ENCODE measurements at regions not wholly inside any gene's neighbourhood (a gene's known extent, or its start where the extent isn't known, plus 50 kb on each side); places are given as distances from the start of the nearest gene placed in this dataset.

DNA sequence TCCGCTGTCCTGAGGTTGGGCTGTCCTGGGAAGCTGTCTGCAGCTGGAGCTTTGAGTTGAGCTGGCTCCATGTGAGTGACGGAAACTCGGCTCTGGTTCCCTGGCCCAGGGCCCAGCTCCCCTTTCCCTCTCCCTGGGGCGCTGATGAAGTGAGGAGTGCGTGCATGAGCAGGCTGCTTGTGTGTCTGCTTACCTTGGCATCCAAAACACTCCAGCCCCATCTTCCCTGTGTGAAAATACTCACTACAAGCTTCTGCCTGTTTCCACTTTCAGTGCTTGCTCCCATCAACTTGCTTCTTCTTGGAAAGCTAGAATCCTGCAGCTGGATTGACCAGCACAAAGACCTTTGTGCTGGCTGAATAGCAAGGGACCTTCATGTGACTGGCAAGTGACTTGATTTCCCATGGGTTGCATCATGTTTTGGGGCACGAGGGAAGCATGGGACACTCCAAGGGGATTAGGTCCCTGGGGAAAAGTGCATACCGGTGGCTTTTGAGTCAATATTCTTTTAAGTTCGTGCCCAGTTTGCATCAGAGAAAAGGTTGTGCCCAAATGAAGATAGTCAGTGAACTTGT, 198.1 kb downstream of the GADD45G start:
- Histone ChIP-seq H3K9ac (ENCODE audit: low read depth, low read length) (no peak overlapping the region), H3K9me3 (ENCODE audit: control insufficient read depth, insufficient read depth, low read length) (no peaks in the 10 kb centered on the region), H3K36me3 (ENCODE audit: control insufficient read depth, insufficient read depth, low read length) (no peaks in the 10 kb centered on the region), H3K4me3 (ENCODE audit: low read depth, low read length) (no peak overlapping the region), H3K27me3 (ENCODE audit: control insufficient read depth, insufficient read depth, low read length) (no peaks in the 10 kb centered on the region), H3K4me1 (ENCODE audit: control insufficient read depth, insufficient read depth, low read length) (peaks cover 7% of the 10 kb centered on the region)

DNA sequence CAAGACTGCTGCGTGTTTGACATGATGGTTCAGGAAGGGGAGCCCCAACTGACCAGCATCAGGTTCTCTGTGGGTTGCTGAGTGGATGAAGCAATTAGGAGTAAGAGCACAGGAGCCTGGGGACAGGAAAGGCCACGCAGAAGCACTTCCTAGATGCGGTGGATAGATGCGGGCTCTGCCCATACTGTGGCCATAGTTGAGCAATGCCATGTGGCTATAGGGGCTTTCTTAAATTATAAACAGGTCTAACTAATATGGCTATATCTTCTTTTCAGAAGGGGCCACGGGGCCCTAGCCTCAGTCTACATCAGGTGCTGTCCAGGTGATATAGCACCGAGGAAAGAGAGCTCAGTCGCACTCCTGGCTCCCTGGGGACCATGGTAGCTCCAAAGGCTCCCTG, 198.6 kb downstream of the GADD45G start:
- Histone ChIP-seq H3K27me3 (ENCODE audit: control insufficient read depth, insufficient read depth, low read length) (no peaks in the 10 kb centered on the region), H3K9ac (ENCODE audit: low read depth, low read length) (no peak overlapping the region), H3K4me3 (ENCODE audit: low read depth, low read length) (no peak overlapping the region), H3K4me1 (ENCODE audit: control insufficient read depth, insufficient read depth, low read length) (peaks cover 7% of the 10 kb centered on the region), H3K36me3 (ENCODE audit: control insufficient read depth, insufficient read depth, low read length) (no peaks in the 10 kb centered on the region), H3K9me3 (ENCODE audit: control insufficient read depth, insufficient read depth, low read length) (no peaks in the 10 kb centered on the region)

DNA sequence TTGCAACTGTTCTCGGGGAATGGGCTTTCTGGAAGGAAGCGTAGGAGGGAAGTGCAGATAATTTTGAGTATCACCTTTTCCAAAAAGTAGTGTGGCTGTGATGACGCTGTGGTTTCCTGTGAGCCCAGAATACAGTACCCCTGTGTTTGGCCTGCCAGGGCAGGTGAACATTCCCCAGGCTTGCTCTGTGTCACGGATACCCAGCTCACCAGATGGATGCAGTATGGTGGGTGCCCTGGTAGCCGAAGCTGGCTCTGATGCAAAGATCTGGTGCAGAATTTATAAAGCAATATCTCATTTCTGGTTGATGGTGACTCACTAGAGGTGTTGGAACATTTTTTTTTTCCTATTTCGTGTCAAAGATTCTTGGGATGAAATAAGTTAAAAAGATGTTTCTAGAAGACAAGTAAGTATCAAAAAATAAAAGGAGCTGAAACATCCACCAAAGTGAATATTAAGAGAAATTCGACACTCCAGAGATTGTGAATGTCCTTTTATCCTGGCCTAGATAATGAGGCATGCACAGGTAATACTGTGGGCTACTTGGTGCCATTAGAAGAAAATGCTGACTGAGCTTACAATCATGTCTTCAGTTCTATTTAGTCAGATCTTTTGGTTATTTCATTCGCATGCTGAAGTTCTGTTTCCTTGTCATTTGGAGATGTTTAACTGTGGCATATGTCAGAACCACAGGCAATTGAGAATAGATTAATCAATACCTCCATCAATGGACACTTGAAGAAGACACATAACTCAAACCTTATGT, 200.1 kb downstream of the GADD45G start:
- Histone ChIP-seq H3K27me3 (ENCODE audit: control insufficient read depth, insufficient read depth, low read length) (no peaks in the 10 kb centered on the region), H3K9me3 (ENCODE audit: control insufficient read depth, insufficient read depth, low read length) (no peaks in the 10 kb centered on the region), H3K36me3 (ENCODE audit: control insufficient read depth, insufficient read depth, low read length) (no peaks in the 10 kb centered on the region), H3K4me1 (ENCODE audit: control insufficient read depth, insufficient read depth, low read length) (peaks cover 7% of the 10 kb centered on the region), H3K9ac (ENCODE audit: low read depth, low read length) (no peak overlapping the region), H3K4me3 (ENCODE audit: low read depth, low read length) (no peak overlapping the region)

DNA sequence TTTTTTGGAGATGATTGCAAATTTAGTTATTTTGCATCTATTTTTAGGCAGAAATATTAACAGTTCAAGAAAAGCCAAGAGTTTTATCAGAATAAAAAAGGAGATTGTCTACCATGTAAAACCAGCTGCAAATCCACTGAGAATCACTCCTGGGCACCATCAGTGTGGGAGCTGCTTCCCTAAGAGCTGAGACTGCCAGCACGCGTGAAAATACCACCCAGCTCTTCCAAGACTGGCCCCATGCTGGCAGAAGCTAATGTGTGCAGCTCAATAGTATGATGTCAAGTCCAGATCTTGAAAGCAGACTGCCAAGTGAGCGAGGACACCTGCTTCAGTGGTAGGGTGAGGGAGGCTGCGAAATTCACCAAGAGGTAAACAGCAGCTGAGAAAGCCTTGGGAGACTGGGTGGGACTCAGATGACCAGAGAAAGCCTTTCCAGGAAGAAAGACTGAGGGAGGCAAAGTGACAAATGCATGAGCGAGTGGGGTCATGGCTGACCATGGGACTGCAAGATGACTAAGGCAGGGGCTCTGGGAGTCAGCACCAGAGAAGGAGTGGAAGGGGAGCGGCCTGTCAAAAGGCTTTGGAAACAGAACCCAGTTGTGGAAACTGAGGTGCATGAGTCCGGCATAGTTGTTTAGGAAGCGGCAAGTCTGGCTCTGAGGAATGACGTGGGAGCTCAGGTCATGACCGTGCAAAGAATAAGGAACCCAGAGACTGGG, 200.9 kb downstream of the GADD45G start:
- Histone ChIP-seq H3K4me3 (ENCODE audit: low read depth, low read length) (no peak overlapping the region), H3K4me1 (ENCODE audit: control insufficient read depth, insufficient read depth, low read length) (peaks cover 7% of the 10 kb centered on the region), H3K9ac (ENCODE audit: low read depth, low read length) (no peak overlapping the region)

GRCh38 chr9:89806371-89807100, 201.7 kb downstream of the GADD45G start:
- H3K4me3 ChIP-seq (ENCODE audit: low read depth, low read length) = no peak overlapping the region
- no peaks in the 10 kb centered on the region for H3K36me3 ChIP-seq (ENCODE audit: control insufficient read depth, insufficient read depth, low read length)
- H3K27me3 ChIP-seq (ENCODE audit: control insufficient read depth, insufficient read depth, low read length) = no peaks in the 10 kb centered on the region
- no peak overlapping the region for H3K9ac ChIP-seq (ENCODE audit: low read depth, low read length)
- H3K9me3 ChIP-seq (ENCODE audit: control insufficient read depth, insufficient read depth, low read length) = no peaks in the 10 kb centered on the region
- H3K4me1 ChIP-seq (ENCODE audit: control insufficient read depth, insufficient read depth, low read length) = peaks cover 7% of the 10 kb centered on the region

More for the DNA sequence above, 200.9 kb downstream of the GADD45G start:
- H3K9me3 ChIP-seq (ENCODE audit: control insufficient read depth, insufficient read depth, low read length) = no peaks in the 10 kb centered on the region
- H3K36me3 ChIP-seq (ENCODE audit: control insufficient read depth, insufficient read depth, low read length) = no peaks in the 10 kb centered on the region
- no peaks in the 10 kb centered on the region for H3K27me3 ChIP-seq (ENCODE audit: control insufficient read depth, insufficient read depth, low read length)

- Histone ChIP-seq H3K4me3 (ENCODE audit: low read depth, low read length) (no peak overlapping the region), H3K36me3 (ENCODE audit: control insufficient read depth, insufficient read depth, low read length) (no peaks in the 10 kb centered on the region), H3K9ac (ENCODE audit: low read depth, low read length) (no peak overlapping the region), H3K9me3 (ENCODE audit: control insufficient read depth, insufficient read depth, low read length) (no peaks in the 10 kb centered on the region), H3K4me1 (ENCODE audit: control insufficient read depth, insufficient read depth, low read length) (peaks cover 7% of the 10 kb centered on the region), H3K27me3 (ENCODE audit: control insufficient read depth, insufficient read depth, low read length) (no peaks in the 10 kb centered on the region)
Measured at GRCh38 chr9:89807101-89807395, 202.2 kb downstream of the GADD45G start.

- Histone ChIP-seq H3K27me3 (ENCODE audit: control insufficient read depth, insufficient read depth, low read length) (no peaks in the 10 kb centered on the region), H3K9ac (ENCODE audit: low read depth, low read length) (no peak overlapping the region), H3K9me3 (ENCODE audit: control insufficient read depth, insufficient read depth, low read length) (no peaks in the 10 kb centered on the region), H3K4me1 (ENCODE audit: control insufficient read depth, insufficient read depth, low read length) (peaks cover 7% of the 10 kb centered on the region), H3K36me3 (ENCODE audit: control insufficient read depth, insufficient read depth, low read length) (no peaks in the 10 kb centered on the region), H3K4me3 (ENCODE audit: low read depth, low read length) (no peak overlapping the region)
Measured at GRCh38 chr9:89807682-89808075, 202.9 kb downstream of the GADD45G start.

GRCh38 chr9:89808076-89808755, 203.4 kb downstream of the GADD45G start:
- Histone ChIP-seq H3K27me3 (ENCODE audit: control insufficient read depth, insufficient read depth, low read length) (no peaks in the 10 kb centered on the region), H3K36me3 (ENCODE audit: control insufficient read depth, insufficient read depth, low read length) (no peaks in the 10 kb centered on the region), H3K9ac (ENCODE audit: low read depth, low read length) (no peak overlapping the region), H3K4me3 (ENCODE audit: low read depth, low read length) (no peak overlapping the region), H3K9me3 (ENCODE audit: control insufficient read depth, insufficient read depth, low read length) (no peaks in the 10 kb centered on the region), H3K4me1 (ENCODE audit: control insufficient read depth, insufficient read depth, low read length) (peaks cover 7% of the 10 kb centered on the region)

DNA sequence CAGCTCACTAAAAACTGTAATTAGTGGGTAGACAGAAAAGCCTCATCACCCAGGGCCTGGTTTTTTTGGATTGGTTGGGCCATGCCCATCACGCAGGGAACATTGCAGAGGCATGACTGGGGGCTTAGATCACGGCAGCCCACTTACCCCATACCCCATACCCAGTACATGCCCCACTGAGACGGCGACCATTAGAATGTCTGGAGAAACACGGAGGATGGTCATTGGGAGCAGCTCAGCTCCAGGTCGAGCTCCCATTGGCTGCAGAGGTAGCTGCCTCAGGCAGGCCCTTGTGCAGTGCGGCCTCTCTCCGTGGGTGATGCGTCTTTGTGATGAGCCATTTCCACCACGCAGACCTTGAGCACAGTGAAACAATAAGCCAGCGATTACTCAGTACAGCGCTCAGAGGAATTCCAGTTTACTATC, 204.0 kb downstream of the GADD45G start:
- no peak overlapping the region for H3K4me3 ChIP-seq (ENCODE audit: low read depth, low read length)
- H3K27me3 ChIP-seq (ENCODE audit: control insufficient read depth, insufficient read depth, low read length) = no peaks in the 10 kb centered on the region
- peaks cover 7% of the 10 kb centered on the region for H3K4me1 ChIP-seq (ENCODE audit: control insufficient read depth, insufficient read depth, low read length)
- H3K36me3 ChIP-seq (ENCODE audit: control insufficient read depth, insufficient read depth, low read length) = no peaks in the 10 kb centered on the region
- no peak overlapping the region for H3K9ac ChIP-seq (ENCODE audit: low read depth, low read length)
- no peaks in the 10 kb centered on the region for H3K9me3 ChIP-seq (ENCODE audit: control insufficient read depth, insufficient read depth, low read length)

- Histone ChIP-seq H3K9ac (ENCODE audit: low read depth, low read length) (no peak overlapping the region), H3K27me3 (ENCODE audit: control insufficient read depth, insufficient read depth, low read length) (no peaks in the 10 kb centered on the region), H3K4me3 (ENCODE audit: low read depth, low read length) (no peak overlapping the region), H3K9me3 (ENCODE audit: control insufficient read depth, insufficient read depth, low read length) (no peaks in the 10 kb centered on the region), H3K4me1 (ENCODE audit: control insufficient read depth, insufficient read depth, low read length) (no peaks in the 10 kb centered on the region), H3K36me3 (ENCODE audit: control insufficient read depth, insufficient read depth, low read length) (no peaks in the 10 kb centered on the region)
Measured at GRCh38 chr9:89810431-89810830, 205.6 kb downstream of the GADD45G start.

DNA sequence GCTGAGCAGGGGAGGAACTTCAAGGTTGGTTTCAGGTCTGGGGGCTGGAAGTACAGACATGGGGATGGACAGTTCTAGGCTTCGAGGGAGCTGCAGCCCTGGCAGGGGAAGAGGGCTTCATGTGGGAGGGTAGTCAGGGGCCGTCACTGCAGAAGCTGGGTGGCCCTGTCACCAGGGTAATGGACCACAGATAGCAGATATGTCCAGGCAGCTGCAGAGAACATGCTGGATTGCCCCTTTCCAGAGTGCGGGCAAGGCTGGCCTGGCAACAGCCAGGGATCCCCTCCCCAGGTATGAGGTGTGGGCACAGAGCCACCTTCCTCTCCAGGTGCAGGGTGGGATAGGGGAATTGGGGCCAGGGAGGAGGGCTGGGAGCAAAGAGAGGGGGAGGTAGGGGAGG, 206.5 kb downstream of the GADD45G start:
- H3K9ac ChIP-seq (ENCODE audit: low read depth, low read length) = no peak overlapping the region
- H3K27me3 ChIP-seq (ENCODE audit: control insufficient read depth, insufficient read depth, low read length) = no peaks in the 10 kb centered on the region
- H3K4me3 ChIP-seq (ENCODE audit: low read depth, low read length) = no peak overlapping the region

More for the DNA sequence above, 206.5 kb downstream of the GADD45G start:
- H3K4me1 ChIP-seq (ENCODE audit: control insufficient read depth, insufficient read depth, low read length) = no peaks in the 10 kb centered on the region
- H3K36me3 ChIP-seq (ENCODE audit: control insufficient read depth, insufficient read depth, low read length) = no peaks in the 10 kb centered on the region
- no peaks in the 10 kb centered on the region for H3K9me3 ChIP-seq (ENCODE audit: control insufficient read depth, insufficient read depth, low read length)
